SK-N-SH (cell line): ENCODE measurements at regions not wholly inside any gene's neighbourhood (a gene's known extent, or its start where the extent isn't known, plus 50 kb on each side); places are given as distances from the start of the nearest gene placed in this dataset.

Experiments
- CTCF ChIA-PET: fragments of 300-600, 350-600 bp; formaldehyde crosslinking; extraction: SDS; loops from one replicate; lab custom pipeline; 2021; lab: Yijun Ruan, JAX
- POLR2A ChIA-PET: fragments of 350-600 bp; sonication (Branson Sonifier 250); formaldehyde crosslinking; extraction: SDS; loops from one replicate; lab custom pipeline; 2020; ENCODE audit warnings: antibody characterized with exemption, inconsistent platforms; lab: Yijun Ruan, JAX
- DNase-seq: peaks from one replicate; pipeline ENCODE4 v3.0.0; 2012
- H2AFZ ChIP-seq: fragments of 200-600 bp; sonication (generic); 2 replicates; pipeline ENCODE4 v1.8.1; 2016; ENCODE audit warnings: antibody characterized with exemption, mild to moderate bottlenecking, low read depth
- H3F3A ChIP-seq: fragments of 200-600 bp; sonication (generic); replicated peaks from 2 replicates; pipeline ENCODE3; 2016; ENCODE audit warnings: antibody characterized with exemption, mild to moderate bottlenecking; ENCODE audit not compliant: insufficient read depth
- H3K27ac ChIP-seq, 2 experiments: fragments of 200-500 bp in 1 of 2; fragments of 200-600 bp in 1 of 2; sonication (Bioruptor generic) in 1 of 2; sonication (generic), shearing (Covaris generic) in 1 of 2; 2 replicates each; pipeline versions ENCODE4 v1.5.1 to v1.6.1; 2014 to 2016; ENCODE audit warnings: low read depth in 2 of 2, inconsistent platforms in 1 of 2, low read length in 1 of 2, mild to moderate bottlenecking in 1 of 2, mixed read lengths in 1 of 2
- H3K27me3 ChIP-seq: fragments of 200-600 bp; sonication (generic), shearing (Covaris generic); 2 replicates; pipeline ENCODE4 v1.6.1; 2016; ENCODE audit warnings: mixed run types; ENCODE audit not compliant: insufficient read depth
- H3K36me3 ChIP-seq, 2 experiments: fragments of 200-500 bp in 1 of 2; fragments of 200-600 bp in 1 of 2; sonication (Bioruptor generic) in 1 of 2; sonication (generic) in 1 of 2; replicated peaks in 1 of 2; 2 replicates each; pipeline versions ENCODE3 to v1.5.1; 2014 to 2016; ENCODE audit warnings: low read length in 1 of 2, mild to moderate bottlenecking in 1 of 2; ENCODE audit not compliant: insufficient read depth in 2 of 2, control insufficient read depth in 1 of 2
- H3K4me1 ChIP-seq, 2 experiments: fragments of 200-500 bp in 1 of 2; fragments of 200-600 bp in 1 of 2; sonication (Bioruptor generic) in 1 of 2; sonication (generic), shearing (Covaris generic) in 1 of 2; 2 replicates each; pipeline versions ENCODE4 v1.5.1 to v1.6.1; 2014 to 2016; ENCODE audit warnings: low read depth in 1 of 2, low read length in 1 of 2, mixed run types in 1 of 2; ENCODE audit not compliant: insufficient read depth in 2 of 2, control insufficient read depth in 1 of 2
- H3K4me2 ChIP-seq: fragments of 200-600 bp; sonication (generic), shearing (Covaris generic); 2 replicates; pipeline ENCODE4 v1.6.1; 2017; ENCODE audit warnings: mixed run types
- H3K4me3 ChIP-seq, 2 experiments: fragments of 200-500 bp in 1 of 2; fragments of 200-600 bp in 1 of 2; sonication (Bioruptor generic) in 1 of 2; sonication (generic), shearing (Covaris generic) in 1 of 2; 2 replicates each; pipeline versions ENCODE4 v1.5.1 to v1.8.1; 2014 to 2016; ENCODE audit warnings: low read depth in 2 of 2, inconsistent platforms in 1 of 2, low read length in 1 of 2, mild to moderate bottlenecking in 1 of 2, mixed read lengths in 1 of 2, moderate library complexity in 1 of 2
- H3K79me2 ChIP-seq: fragments of 200-600 bp; sonication (generic); 2 replicates; pipeline ENCODE4 v1.8.1; 2017; ENCODE audit warnings: mild to moderate bottlenecking; ENCODE audit not compliant: insufficient read depth
- H3K9ac ChIP-seq: fragments of 200-600 bp; sonication (generic); 2 replicates; pipeline ENCODE4 v1.6.1; 2017; ENCODE audit warnings: mixed run types
- H3K9me2 ChIP-seq: fragments of 200-600 bp; sonication (generic); 2 replicates; pipeline ENCODE4 v1.6.1; 2017; ENCODE audit warnings: mixed run types
- H3K9me3 ChIP-seq: fragments of 200-600 bp; sonication (generic); 2 replicates; pipeline ENCODE4 v1.6.1; 2017; ENCODE audit warnings: mixed run types, mild to moderate bottlenecking, moderate library complexity
- H4K20me1 ChIP-seq: fragments of 200-600 bp; sonication (generic); 2 replicates; pipeline ENCODE4 v1.6.1; 2017; ENCODE audit warnings: mild to moderate bottlenecking, mixed run types; ENCODE audit not compliant: insufficient read depth
- ELF1 ChIP-seq: IDR thresholded peaks from 2 replicates; pipeline ENCODE4 v1.4.0; 2012
- EP300 ChIP-seq, 2 experiments: IDR thresholded peaks; 2 replicates each; pipeline versions ENCODE4 v1.4.0 to v1.6.1; 2012; ENCODE audit warnings: borderline replicate concordance in 1 of 2, low read depth in 1 of 2, low read length in 1 of 2
- EZH2phosphoT487 ChIP-seq: fragments of 200-600 bp; sonication (generic); IDR thresholded peaks from 2 replicates; pipeline ENCODE4 v1.6.1; 2017; ENCODE audit warnings: low read depth, mixed run types, mild to moderate bottlenecking, antibody characterized with exemption, moderate library complexity, borderline replicate concordance
- FOXJ3 ChIP-seq: sonication (generic); formaldehyde crosslinking; IDR thresholded peaks from 2 replicates; pipeline ENCODE4 v1.5.1; 2020; ENCODE audit warnings: mild to moderate bottlenecking, missing genetic modification reagents
- GABPA ChIP-seq: IDR thresholded peaks from 2 replicates; pipeline ENCODE4 v1.4.0; 2012; ENCODE audit warnings: low read depth, mild to moderate bottlenecking
- GATA2 ChIP-seq: sonication (generic); formaldehyde crosslinking; IDR thresholded peaks from 2 replicates; pipeline ENCODE4 v1.5.0; 2020; ENCODE audit warnings: mild to moderate bottlenecking, missing genetic modification reagents
- NRF1 ChIP-seq: IDR thresholded peaks from 2 replicates; pipeline ENCODE4 v1.6.1; 2012; ENCODE audit warnings: low read depth, mild to moderate bottlenecking, low read length
- POLR2AphosphoS5 ChIP-seq: IDR thresholded peaks from 2 replicates; pipeline ENCODE4 v1.6.1; 2012; ENCODE audit warnings: low read depth, low read length
- RCOR1 ChIP-seq: fragments of 150-350 bp; IDR thresholded peaks from 2 replicates; pipeline ENCODE4 v1.6.1; 2017; ENCODE audit warnings: antibody characterized with exemption, low read length
- REST ChIP-seq: IDR thresholded peaks from 2 replicates; pipeline ENCODE4 v1.6.1; 2012; ENCODE audit warnings: mild to moderate bottlenecking, low read depth, low read length, moderate library complexity
- RFX5 ChIP-seq: IDR thresholded peaks from 2 replicates; pipeline ENCODE4 v1.6.1; 2012; ENCODE audit warnings: mild to moderate bottlenecking, improper control_type of control experiment, low read length
- RXRA ChIP-seq: IDR thresholded peaks from 2 replicates; pipeline ENCODE4 v1.4.0; 2012; ENCODE audit warnings: low read depth, mild to moderate bottlenecking, borderline replicate concordance
- SMC3 ChIP-seq: IDR thresholded peaks from 2 replicates; pipeline ENCODE4 v1.6.1; 2012; ENCODE audit warnings: low read depth, low read length, improper control_type of control experiment
- USF2 ChIP-seq: fragments of 150-350 bp; IDR thresholded peaks from 2 replicates; pipeline ENCODE4 v1.6.1; 2017; ENCODE audit warnings: antibody characterized with exemption, low read length, low read depth, borderline replicate concordance
- WGBS: methylation state at CpG from one replicate; pipeline ENCODE4 v1.1.6; 2017; ENCODE audit warnings: low lambda C conversion rate; 5-methylcytosine and 5-hydroxymethylcytosine counted together
- TF ChIP-seq, protein P1 (sequence below): fragments of 150-350 bp; IDR thresholded peaks from 2 replicates; pipeline ENCODE4 v1.6.1; 2016; ENCODE audit warnings: mild to moderate bottlenecking, low read depth, low read length
- TF ChIP-seq, protein P2 (sequence below): IDR thresholded peaks from 2 replicates; pipeline ENCODE4 v1.4.0; 2012; ENCODE audit warnings: low read depth, borderline replicate concordance
- TF ChIP-seq, protein P3 (sequence below): IDR thresholded peaks from 2 replicates; pipeline ENCODE4 v1.4.0; 2012; ENCODE audit warnings: low read depth, borderline replicate concordance
- TF ChIP-seq, protein P4 (sequence below): IDR thresholded peaks from 2 replicates; pipeline ENCODE4 v1.4.0; 2012; ENCODE audit warnings: low read depth

- no peaks in the 10 kb centered on the region for H3K36me3 ChIP-seq
- TF ChIP-seq FOXJ3 (no peak), EP300 (IDR thresholded peaks at IDR 0.05; ENCODE audit: borderline replicate concordance in 1 of 2, low read depth in 1 of 2, low read length in 1 of 2) (no peak), SMC3 (no peak)
- TF ChIP-seq, protein P1, sequence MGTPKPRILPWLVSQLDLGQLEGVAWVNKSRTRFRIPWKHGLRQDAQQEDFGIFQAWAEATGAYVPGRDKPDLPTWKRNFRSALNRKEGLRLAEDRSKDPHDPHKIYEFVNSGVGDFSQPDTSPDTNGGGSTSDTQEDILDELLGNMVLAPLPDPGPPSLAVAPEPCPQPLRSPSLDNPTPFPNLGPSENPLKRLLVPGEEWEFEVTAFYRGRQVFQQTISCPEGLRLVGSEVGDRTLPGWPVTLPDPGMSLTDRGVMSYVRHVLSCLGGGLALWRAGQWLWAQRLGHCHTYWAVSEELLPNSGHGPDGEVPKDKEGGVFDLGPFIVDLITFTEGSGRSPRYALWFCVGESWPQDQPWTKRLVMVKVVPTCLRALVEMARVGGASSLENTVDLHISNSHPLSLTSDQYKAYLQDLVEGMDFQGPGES: no peak
- H3F3A ChIP-seq: no peaks in the 10 kb centered on the region
- no peaks in the 10 kb centered on the region for H3K9me2 ChIP-seq
- H4K20me1 ChIP-seq: no peaks in the 10 kb centered on the region
- H3K4me1 ChIP-seq: no peaks in the 10 kb centered on the region
- no peak overlapping the region for H3K4me2 ChIP-seq
- no peaks in the 10 kb centered on the region for H3K79me2 ChIP-seq
- 13% methylated on average over 6 of the region's 6 CpGs for WGBS
- H2AFZ ChIP-seq: no peak overlapping the region
- no peak overlapping the region for H3K27ac ChIP-seq
- H3K4me3 ChIP-seq: no peak overlapping the region
- CTCF ChIA-PET: no interaction called here
- POLR2A ChIA-PET: no interaction called here
- H3K27me3 ChIP-seq: no peaks in the 10 kb centered on the region
- no peak for DNase-seq
- H3K9me3 ChIP-seq: no peaks in the 10 kb centered on the region
- no peak overlapping the region for H3K9ac ChIP-seq
Measured at GRCh38 chr5:85320495-85320894, 935.8 kb upstream of the EDIL3 start.

DNA sequence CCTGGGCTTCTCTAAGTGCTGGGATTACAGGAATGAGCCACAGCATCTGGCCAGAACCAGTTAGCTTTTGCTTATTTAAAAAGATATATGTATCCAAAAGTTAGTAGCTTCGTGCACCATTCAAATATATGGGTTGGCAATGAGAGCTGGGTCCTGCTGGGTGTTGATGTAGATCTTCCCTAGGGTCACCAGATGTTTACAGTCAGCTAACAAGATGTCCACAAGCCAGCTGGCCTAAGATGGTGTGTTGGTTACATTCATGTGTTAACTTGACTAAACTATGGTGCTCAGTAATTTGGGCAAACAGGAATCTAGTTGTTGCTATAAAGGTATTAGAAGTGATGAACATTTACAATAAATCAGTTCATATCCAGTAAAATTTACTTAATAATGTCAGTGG lies 948.6 kb upstream of the EDIL3 start:
- no peaks in the 10 kb centered on the region for H3K9me2 ChIP-seq
- H3K79me2 ChIP-seq: no peaks in the 10 kb centered on the region; the same call in 1 of the 2 replicates
- 0% methylated on average over 1 of the region's 1 CpG for WGBS
- POLR2A ChIA-PET: no interaction called here
- no peak overlapping the region for H2AFZ ChIP-seq
- no peak overlapping the region for H3K27ac ChIP-seq
- H4K20me1 ChIP-seq: no peaks in the 10 kb centered on the region
- H3K9ac ChIP-seq: no peak overlapping the region
- H3K27me3 ChIP-seq: no peaks in the 10 kb centered on the region
- H3K9me3 ChIP-seq: no peaks in the 10 kb centered on the region
- no peak for DNase-seq
- no peak overlapping the region for H3K4me3 ChIP-seq
- no peaks in the 10 kb centered on the region for H3K4me1 ChIP-seq
- CTCF ChIA-PET: interaction anchor here (1.4 kb wide), 1 partner anchor 10 kb away, joined by 3 read pairs; no protein-coding TSS in a partner anchor
- no peaks in the 10 kb centered on the region for H3K36me3 ChIP-seq
- no peak overlapping the region for H3K4me2 ChIP-seq
- no peaks in the 10 kb centered on the region for H3F3A ChIP-seq
- TF ChIP-seq, protein P2, sequence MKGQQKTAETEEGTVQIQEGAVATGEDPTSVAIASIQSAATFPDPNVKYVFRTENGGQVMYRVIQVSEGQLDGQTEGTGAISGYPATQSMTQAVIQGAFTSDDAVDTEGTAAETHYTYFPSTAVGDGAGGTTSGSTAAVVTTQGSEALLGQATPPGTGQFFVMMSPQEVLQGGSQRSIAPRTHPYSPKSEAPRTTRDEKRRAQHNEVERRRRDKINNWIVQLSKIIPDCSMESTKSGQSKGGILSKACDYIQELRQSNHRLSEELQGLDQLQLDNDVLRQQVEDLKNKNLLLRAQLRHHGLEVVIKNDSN: no peak
- TF ChIP-seq, protein P1: no peak
- TF ChIP-seq, protein P3, sequence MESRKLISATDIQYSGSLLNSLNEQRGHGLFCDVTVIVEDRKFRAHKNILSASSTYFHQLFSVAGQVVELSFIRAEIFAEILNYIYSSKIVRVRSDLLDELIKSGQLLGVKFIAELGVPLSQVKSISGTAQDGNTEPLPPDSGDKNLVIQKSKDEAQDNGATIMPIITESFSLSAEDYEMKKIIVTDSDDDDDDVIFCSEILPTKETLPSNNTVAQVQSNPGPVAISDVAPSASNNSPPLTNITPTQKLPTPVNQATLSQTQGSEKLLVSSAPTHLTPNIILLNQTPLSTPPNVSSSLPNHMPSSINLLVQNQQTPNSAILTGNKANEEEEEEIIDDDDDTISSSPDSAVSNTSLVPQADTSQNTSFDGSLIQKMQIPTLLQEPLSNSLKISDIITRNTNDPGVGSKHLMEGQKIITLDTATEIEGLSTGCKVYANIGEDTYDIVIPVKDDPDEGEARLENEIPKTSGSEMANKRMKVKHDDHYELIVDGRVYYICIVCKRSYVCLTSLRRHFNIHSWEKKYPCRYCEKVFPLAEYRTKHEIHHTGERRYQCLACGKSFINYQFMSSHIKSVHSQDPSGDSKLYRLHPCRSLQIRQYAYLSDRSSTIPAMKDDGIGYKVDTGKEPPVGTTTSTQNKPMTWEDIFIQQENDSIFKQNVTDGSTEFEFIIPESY: no peak
- TF ChIP-seq REST (no peak), USF2 (no peak), ELF1 (no peak), NRF1 (no peak), RCOR1 (no peak), GATA2 (CRISPR knock-in tag) (no peak), RXRA (no peak), RFX5 (no peak), POLR2AphosphoS5 (no peak), EZH2phosphoT487 (no peak), GABPA (no peak)
- TF ChIP-seq, protein P4, sequence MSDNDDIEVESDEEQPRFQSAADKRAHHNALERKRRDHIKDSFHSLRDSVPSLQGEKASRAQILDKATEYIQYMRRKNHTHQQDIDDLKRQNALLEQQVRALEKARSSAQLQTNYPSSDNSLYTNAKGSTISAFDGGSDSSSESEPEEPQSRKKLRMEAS: no peak
